ENCODE measurements at regions not wholly inside any gene's neighbourhood (a gene's known extent, or its start where the extent isn't known, plus 50 kb on each side); places are given as distances from the start of the nearest gene placed in this dataset.

DNA sequence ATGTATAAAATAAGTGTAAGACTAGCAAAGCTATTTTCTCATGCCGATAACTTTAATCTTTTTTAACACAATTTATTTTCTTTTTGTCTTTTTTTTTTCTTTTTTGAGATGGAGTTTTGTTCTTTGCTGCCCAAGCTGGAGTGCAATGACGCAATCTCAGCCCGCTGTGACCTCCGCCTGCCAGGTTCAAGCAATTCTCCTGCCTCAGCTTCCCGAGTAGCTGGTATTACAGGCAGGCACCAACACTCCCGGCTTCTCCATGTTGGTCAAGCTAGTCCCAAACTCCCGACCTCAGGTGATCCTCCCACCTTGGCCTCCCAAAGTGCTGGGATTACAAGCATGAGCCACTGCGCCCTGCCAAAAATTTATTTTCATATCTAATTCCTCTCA, 164.2 kb upstream of the SLIT2 start:
- no peak for TF ChIP-seq ZNF8 (CRISPR knock-in tag; IDR thresholded peaks at IDR 0.05)
- TF ChIP-seq ZC3H10 (CRISPR knock-in tag; IDR thresholded peaks at IDR 0.05): no peak
- TF ChIP-seq BACH2 (CRISPR knock-in tag; IDR thresholded peaks at IDR 0.05; ENCODE audit: borderline replicate concordance): no peak
- TF ChIP-seq, protein P1, sequence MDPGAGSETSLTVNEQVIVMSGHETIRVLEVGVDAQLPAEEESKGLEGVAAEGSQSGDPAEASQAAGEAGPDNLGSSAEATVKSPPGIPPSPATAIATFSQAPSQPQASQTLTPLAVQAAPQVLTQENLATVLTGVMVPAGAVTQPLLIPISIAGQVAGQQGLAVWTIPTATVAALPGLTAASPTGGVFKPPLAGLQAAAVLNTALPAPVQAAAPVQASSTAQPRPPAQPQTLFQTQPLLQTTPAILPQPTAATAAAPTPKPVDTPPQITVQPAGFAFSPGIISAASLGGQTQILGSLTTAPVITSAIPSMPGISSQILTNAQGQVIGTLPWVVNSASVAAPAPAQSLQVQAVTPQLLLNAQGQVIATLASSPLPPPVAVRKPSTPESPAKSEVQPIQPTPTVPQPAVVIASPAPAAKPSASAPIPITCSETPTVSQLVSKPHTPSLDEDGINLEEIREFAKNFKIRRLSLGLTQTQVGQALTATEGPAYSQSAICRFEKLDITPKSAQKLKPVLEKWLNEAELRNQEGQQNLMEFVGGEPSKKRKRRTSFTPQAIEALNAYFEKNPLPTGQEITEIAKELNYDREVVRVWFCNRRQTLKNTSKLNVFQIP (CRISPR knock-in tag; IDR thresholded peaks at IDR 0.05; ENCODE audit: borderline replicate concordance, low read depth): no peak
- TF ChIP-seq, protein P2, sequence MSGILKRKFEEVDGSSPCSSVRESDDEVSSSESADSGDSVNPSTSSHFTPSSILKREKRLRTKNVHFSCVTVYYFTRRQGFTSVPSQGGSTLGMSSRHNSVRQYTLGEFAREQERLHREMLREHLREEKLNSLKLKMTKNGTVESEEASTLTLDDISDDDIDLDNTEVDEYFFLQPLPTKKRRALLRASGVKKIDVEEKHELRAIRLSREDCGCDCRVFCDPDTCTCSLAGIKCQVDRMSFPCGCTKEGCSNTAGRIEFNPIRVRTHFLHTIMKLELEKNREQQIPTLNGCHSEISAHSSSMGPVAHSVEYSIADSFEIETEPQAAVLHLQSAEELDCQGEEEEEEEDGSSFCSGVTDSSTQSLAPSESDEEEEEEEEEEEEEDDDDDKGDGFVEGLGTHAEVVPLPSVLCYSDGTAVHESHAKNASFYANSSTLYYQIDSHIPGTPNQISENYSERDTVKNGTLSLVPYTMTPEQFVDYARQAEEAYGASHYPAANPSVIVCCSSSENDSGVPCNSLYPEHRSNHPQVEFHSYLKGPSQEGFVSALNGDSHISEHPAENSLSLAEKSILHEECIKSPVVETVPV (CRISPR knock-in tag; IDR thresholded peaks at IDR 0.05): no peak
- TF ChIP-seq ESRRG (CRISPR knock-in tag; IDR thresholded peaks at IDR 0.05): no peak
- no peak for TF ChIP-seq RARB (CRISPR knock-in tag; IDR thresholded peaks at IDR 0.05)
- TF ChIP-seq SNAI2 (CRISPR knock-in tag; IDR thresholded peaks at IDR 0.05): no peak
- TF ChIP-seq TOX (CRISPR knock-in tag; IDR thresholded peaks at IDR 0.05; ENCODE audit: borderline replicate concordance): no peak
- no peak for TF ChIP-seq ZNF70 (CRISPR knock-in tag; IDR thresholded peaks at IDR 0.05)
- ATAC-seq: no peak

DNA sequence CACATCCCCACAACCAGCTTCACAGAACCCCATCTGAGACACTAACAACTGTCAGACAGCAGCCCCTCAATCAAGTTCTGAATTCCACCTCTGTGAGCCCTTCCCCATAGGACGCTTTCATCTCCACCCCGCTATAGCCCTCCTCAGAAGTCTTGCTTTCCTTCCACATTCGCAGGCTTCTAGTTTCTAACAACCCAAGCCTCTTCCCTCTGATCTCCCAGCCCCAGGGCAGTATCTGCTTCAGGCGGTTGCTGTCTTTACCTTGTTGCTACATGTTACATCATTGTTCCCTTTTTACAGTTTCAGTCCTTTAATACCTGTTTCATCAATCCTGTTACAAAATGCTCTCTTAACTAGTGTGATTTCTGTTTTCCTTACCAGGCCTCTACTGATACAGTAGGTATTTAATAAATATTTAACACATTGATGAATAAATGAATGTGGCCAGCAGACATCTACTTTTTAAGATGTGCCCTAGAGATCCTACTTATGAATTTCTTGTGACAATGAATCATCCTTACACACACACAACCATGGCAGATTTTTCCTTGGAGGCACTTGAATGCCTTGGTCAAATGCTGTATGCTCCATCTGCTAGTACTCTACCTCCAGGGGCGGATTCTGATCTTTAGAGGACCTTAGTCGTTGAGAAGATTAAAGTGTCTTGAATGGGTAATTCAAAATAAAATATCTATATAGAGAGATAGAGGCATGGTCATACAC, 164.7 kb upstream of the SLIT2 start:
- ATAC-seq: no peak
- no peak for TF ChIP-seq SNAI2 (CRISPR knock-in tag; IDR thresholded peaks at IDR 0.05)

DNA sequence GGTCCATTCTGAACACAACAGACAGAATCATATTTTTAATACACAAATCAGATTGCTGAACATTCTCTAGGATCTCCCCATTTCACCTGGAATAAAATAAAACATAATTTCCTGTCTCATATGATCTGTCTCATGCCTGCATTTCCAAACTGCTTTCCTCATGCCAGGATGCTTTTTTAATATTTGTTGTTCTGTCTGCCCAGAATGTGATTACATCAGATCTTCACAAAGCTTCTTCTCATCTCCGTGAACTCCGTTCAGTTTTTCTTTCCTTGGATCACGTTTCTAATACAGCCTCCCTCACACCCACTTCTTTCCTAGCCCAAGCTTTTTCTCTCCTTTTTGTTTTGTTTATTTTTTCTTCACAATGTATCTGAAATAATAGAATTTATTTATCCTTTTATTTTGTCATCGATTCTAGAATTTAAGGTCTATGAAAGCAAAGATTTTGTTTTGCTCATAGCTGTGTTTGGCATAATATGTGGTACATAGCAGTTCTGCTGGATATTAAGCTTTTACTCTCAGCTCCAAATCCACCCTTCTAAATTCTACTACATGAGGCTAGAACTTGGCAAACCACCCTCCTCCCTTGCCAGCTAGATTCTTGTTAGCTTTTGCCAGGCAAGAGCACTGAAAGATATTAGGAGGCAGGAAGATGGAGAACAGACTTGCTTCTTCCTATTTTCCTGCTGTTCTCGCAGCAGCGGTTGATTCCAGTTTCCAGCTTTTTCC, 165.5 kb upstream of the SLIT2 start:
- no peak for TF ChIP-seq TCF4 (CRISPR knock-in tag; IDR thresholded peaks at IDR 0.05; ENCODE audit: borderline replicate concordance)
- ATAC-seq: no peak

DNA sequence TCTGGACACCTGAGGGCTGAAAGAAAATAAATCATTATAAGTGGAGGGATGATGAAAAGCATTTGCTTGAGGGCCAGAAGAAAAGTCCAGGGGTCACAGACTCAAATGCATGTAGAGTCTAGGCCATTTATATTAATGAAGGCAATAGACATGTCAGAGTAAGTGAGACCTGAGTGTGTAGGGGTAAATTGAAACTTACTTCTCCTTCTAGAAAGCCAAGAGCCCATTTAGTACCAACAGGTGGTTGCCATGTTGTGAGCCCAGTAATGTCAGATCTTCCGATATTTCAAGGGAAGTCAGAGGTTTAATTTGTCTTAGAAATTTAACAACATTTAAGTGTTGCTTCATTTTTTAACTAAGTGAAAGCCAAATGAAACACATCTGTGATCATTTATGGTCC, 166.1 kb upstream of the SLIT2 start:
- TF ChIP-seq ZFP3 (CRISPR knock-in tag; IDR thresholded peaks at IDR 0.05): no peak
- no peak for TF ChIP-seq ESRRG (CRISPR knock-in tag; IDR thresholded peaks at IDR 0.05)
- no peak for TF ChIP-seq OSR1 (CRISPR knock-in tag; IDR thresholded peaks at IDR 0.05)
- TF ChIP-seq ISL1 (CRISPR knock-in tag; IDR thresholded peaks at IDR 0.05): no peak
- no peak for TF ChIP-seq BACH2 (CRISPR knock-in tag; IDR thresholded peaks at IDR 0.05; ENCODE audit: borderline replicate concordance)
- TF ChIP-seq, protein P3, sequence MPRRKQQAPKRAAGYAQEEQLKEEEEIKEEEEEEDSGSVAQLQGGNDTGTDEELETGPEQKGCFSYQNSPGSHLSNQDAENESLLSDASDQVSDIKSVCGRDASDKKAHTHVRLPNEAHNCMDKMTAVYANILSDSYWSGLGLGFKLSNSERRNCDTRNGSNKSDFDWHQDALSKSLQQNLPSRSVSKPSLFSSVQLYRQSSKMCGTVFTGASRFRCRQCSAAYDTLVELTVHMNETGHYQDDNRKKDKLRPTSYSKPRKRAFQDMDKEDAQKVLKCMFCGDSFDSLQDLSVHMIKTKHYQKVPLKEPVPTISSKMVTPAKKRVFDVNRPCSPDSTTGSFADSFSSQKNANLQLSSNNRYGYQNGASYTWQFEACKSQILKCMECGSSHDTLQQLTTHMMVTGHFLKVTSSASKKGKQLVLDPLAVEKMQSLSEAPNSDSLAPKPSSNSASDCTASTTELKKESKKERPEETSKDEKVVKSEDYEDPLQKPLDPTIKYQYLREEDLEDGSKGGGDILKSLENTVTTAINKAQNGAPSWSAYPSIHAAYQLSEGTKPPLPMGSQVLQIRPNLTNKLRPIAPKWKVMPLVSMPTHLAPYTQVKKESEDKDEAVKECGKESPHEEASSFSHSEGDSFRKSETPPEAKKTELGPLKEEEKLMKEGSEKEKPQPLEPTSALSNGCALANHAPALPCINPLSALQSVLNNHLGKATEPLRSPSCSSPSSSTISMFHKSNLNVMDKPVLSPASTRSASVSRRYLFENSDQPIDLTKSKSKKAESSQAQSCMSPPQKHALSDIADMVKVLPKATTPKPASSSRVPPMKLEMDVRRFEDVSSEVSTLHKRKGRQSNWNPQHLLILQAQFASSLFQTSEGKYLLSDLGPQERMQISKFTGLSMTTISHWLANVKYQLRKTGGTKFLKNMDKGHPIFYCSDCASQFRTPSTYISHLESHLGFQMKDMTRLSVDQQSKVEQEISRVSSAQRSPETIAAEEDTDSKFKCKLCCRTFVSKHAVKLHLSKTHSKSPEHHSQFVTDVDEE (CRISPR knock-in tag; IDR thresholded peaks at IDR 0.05): no peak
- no peak for TF ChIP-seq CSDC2 (CRISPR knock-in tag; IDR thresholded peaks at IDR 0.05)
- no peak for TF ChIP-seq GLIS3 (CRISPR knock-in tag; IDR thresholded peaks at IDR 0.05)
- no peak for TF ChIP-seq SNAI2 (CRISPR knock-in tag; IDR thresholded peaks at IDR 0.05)
- TF ChIP-seq, protein P2 (CRISPR knock-in tag; IDR thresholded peaks at IDR 0.05): no peak
- no peak for TF ChIP-seq ZNF70 (CRISPR knock-in tag; IDR thresholded peaks at IDR 0.05)
- no peak for TF ChIP-seq TCF4 (CRISPR knock-in tag; IDR thresholded peaks at IDR 0.05; ENCODE audit: borderline replicate concordance)
- ATAC-seq: no peak

DNA sequence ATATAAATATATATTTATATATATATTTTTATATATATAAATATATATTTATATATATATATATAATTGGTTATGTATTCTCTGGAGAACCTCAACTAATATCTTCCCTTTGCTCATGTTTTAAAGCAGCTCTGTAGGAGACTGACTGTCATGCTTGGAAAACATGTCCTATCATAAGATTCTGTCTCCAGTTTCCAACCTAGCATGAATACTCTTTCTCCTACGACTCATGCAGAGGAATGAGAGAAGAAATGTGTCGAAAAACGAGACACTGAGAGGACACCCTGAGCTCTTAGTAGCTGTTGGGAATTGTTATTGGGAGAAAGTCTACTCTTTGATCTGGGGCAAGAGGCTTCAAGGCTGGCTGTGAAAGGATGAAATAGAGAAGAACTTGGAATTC, 166.5 kb upstream of the SLIT2 start:
- ATAC-seq: no peak
- no peak for TF ChIP-seq ZNF565 (CRISPR knock-in tag; conservative IDR thresholded peaks at IDR 0.05; ENCODE audit: low read depth)
- TF ChIP-seq CSDC2 (CRISPR knock-in tag; IDR thresholded peaks at IDR 0.05): no peak
- TF ChIP-seq OSR1 (CRISPR knock-in tag; IDR thresholded peaks at IDR 0.05): no peak
- TF ChIP-seq PPARA (CRISPR knock-in tag; IDR thresholded peaks at IDR 0.05; ENCODE audit: borderline replicate concordance): no peak
- TF ChIP-seq, protein P1 (CRISPR knock-in tag; IDR thresholded peaks at IDR 0.05; ENCODE audit: borderline replicate concordance, low read depth): no peak
- TF ChIP-seq, protein P4, sequence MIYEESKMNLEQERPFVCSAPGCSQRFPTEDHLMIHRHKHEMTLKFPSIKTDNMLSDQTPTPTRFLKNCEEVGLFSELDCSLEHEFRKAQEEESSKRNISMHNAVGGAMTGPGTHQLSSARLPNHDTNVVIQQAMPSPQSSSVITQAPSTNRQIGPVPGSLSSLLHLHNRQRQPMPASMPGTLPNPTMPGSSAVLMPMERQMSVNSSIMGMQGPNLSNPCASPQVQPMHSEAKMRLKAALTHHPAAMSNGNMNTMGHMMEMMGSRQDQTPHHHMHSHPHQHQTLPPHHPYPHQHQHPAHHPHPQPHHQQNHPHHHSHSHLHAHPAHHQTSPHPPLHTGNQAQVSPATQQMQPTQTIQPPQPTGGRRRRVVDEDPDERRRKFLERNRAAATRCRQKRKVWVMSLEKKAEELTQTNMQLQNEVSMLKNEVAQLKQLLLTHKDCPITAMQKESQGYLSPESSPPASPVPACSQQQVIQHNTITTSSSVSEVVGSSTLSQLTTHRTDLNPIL (CRISPR knock-in tag; IDR thresholded peaks at IDR 0.05; ENCODE audit: low read depth): no peak
- no peak for TF ChIP-seq ZC3H10 (CRISPR knock-in tag; IDR thresholded peaks at IDR 0.05)
- TF ChIP-seq, protein P2 (CRISPR knock-in tag; IDR thresholded peaks at IDR 0.05): no peak
- no peak for TF ChIP-seq ZFP30 (CRISPR knock-in tag; IDR thresholded peaks at IDR 0.05)

Data from SK-N-SH treated with all-trans-retinoic acid at 6 μM for 48 hours (cell line).